ENCODE measurements at regions not wholly inside any gene's neighbourhood (a gene's known extent, or its start where the extent isn't known, plus 50 kb on each side); places are given as distances from the start of the nearest gene placed in this dataset.

- no peak for DNase-seq (ENCODE audit: low read depth in 4 of 4, low spot score in 2 of 4)
Observed at GRCh38 chr14:51442513-51443175, 202.6 kb downstream of the TMX1 start.

- DNase-seq (ENCODE audit: low read depth in 4 of 4, low spot score in 2 of 4), result no peak
Observed at GRCh38 chr14:51443195-51444018, 203.4 kb downstream of the TMX1 start.

DNA sequence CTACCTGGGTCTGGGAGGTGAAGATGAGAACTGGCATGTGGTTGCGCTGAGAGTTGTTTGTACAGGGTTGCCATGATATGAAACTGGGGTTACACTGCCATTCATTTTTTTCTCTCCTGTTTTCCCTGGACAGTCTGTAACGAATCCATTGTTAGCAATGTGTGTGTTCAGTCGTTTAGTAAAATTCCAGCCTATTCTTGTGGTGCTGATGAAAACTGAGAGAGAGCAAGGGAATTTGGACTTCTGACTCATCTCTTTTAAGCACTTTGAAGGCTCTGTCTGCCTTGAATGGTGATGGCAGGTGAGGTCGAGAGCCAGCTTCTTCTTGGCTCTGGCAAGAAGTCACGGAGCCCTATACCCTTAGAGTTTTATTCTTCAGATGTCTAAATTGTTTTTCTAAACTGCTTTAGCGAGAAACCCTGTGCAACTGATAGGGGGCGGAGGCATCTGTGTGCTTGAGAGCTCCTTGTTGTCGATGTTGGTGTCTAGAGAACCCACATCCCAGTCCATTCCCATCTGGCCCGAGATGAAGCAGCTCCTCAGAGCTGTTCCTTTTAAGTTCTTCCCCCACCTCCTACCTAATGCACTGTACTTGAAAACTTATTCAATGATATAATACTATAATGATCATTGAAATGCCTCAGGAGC is 204.4 kb downstream of the TMX1 start:
- no peak for DNase-seq (ENCODE audit: low read depth in 4 of 4, low spot score in 2 of 4)

GRCh38 chr14:51445001-51445390 is 204.9 kb downstream of the TMX1 start:
- DNase-seq (ENCODE audit: low read depth in 4 of 4, low spot score in 2 of 4), result no peak

DNA sequence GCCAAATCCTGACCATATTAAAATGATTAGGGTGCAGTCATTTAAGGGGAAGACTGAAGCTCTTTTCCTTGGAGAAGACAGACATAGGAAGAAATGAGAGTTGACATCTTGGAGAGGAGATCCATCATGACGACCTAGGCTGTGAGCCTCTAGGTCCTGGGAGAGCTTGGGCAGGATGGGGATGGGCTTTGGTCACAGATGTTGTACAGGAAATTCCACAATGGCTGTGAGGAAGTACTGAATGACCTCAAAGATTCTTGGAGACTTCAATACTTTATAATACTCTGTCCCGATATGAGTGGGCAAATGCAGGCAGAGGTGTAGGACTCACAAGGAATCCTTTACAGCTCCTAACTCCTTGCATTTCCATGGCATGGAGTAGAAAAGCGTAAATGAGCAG is 204.9 kb upstream of the FRMD6 start:
- no peak for DNase-seq (ENCODE audit: low read depth in 4 of 4, low spot score in 2 of 4)

DNA sequence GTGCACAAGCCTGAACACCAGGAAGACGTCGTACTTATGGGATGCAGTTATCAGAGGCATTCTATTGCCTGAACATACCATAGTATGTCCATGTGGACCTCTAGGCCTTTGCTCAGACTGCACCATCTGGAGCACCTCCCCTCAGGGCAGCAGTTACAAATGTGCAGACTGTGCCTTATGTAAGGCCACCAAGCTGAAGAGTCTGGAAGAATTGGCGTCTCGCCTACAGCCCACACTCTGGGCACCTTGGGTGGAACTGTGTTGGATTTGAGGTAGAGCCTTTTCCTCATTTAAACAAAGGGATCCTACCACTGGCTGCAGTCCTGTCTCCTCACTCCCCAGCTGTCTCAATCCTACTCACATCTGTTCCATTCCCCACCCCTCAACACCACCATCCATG is 204.3 kb upstream of the FRMD6 start:
- no peak for DNase-seq (ENCODE audit: low read depth in 4 of 4, low spot score in 2 of 4)

DNA sequence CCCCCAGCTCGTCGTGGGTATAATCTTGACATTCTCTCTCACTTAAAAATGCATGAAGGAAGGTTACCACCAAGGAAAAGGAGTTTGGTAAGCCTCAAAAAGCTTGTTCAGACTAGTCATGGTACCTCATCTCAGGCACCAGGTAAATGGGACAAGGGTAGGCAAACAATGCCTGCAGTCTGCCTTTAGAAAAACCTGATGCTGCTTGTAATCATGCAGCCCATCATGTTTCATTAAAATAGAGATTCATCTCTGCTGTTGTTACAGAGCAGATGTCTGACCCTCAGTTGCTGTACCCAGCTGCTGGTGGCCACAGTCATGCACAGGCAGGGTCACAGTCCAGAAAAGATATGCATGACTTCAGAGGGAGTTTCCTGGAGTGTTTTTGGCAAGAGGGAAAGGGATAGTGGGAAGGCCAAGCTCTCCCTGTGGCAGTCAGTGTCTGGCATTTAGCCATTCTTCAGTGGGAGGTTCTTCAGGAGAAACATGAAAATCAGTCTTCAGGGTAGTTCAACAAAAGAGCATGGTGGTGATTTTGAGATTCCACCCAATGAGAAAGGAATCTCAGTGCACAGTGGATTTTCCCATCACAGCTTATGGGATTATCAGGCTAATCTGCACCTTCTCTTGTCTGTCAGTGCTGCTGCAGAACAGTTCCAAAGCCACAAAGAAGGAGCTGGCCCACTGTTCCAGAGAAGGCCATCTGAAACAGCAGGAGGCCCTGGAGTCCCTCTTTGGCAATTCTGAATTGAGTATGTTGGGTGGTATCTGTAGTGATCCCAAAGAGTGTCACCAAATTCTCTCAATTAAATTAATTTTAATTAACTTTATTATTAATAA is 202.7 kb upstream of the FRMD6 start:
- DNase-seq (ENCODE audit: low read depth in 4 of 4, low spot score in 2 of 4), result no peak

DNA sequence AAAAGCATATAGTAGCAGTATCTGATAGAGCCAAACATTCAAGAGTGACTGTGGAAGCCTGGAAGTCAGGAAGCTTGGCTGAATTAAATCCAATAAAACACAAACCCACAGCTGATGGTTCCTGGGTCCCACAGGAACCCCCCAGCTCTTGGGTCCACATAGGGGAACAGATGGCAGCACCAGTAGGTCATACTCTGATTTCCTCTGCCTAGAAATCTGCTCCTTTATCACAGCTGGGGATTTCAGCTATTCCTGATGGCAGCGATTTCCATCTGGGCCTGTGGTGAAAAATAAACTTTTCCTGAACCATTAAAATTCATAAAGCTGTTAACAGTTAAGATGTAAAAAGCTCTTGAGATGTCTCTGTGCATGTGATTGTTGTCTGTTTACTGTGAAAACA is 202.0 kb upstream of the FRMD6 start:
- DNase-seq (ENCODE audit: low read depth in 4 of 4, low spot score in 2 of 4), result no peak

- DNase-seq (ENCODE audit: low read depth in 4 of 4, low spot score in 2 of 4), result no peak
Observed at GRCh38 chr14:51451561-51451960, 200.1 kb upstream of the FRMD6 start.

DNA sequence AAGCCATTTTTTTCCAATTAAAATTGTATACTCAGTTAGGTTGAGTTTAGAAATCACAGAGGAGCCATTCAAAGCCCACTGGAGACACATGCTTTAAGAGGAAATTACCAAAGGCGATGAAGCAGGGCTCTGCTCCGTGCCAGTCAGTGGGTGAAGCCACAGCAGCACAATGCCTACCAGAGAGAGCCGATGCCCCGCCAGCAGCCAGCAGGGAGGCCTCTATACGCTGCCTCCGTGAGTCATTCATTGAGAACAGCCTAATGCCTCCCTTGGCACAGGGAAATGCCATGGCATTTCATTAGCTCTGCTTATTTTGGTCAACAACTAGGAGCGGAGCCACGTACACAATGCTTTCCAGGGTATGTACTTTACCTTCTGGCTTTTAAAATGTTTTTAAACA is 197.8 kb upstream of the FRMD6 start:
- DNase-seq (ENCODE audit: low read depth in 4 of 4, low spot score in 2 of 4), result no peak

DNA sequence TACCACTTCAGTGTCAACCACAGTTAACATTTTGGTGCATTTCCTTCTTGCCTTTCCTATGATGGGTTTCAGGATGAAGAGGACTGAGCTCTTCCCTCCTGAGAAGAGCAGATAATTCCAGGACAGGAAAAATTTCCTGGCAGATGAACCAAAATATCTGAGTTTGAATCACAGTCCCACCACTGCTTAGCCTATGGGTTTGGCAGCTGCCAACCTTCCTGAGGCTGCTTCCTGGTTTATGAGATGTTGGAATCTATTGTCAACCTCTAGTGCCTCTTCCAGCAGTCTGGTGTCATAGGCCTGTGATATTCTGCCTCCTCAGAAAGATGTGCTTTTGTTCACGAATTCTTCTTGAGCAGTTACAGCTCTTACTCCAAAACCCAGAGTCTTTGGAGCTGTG is 197.4 kb upstream of the FRMD6 start:
- no peak for DNase-seq (ENCODE audit: low read depth in 4 of 4, low spot score in 2 of 4)

- DNase-seq (ENCODE audit: low read depth in 4 of 4, low spot score in 2 of 4), result no peak
Observed at GRCh38 chr14:51455041-51455835, 196.5 kb upstream of the FRMD6 start.

DNA sequence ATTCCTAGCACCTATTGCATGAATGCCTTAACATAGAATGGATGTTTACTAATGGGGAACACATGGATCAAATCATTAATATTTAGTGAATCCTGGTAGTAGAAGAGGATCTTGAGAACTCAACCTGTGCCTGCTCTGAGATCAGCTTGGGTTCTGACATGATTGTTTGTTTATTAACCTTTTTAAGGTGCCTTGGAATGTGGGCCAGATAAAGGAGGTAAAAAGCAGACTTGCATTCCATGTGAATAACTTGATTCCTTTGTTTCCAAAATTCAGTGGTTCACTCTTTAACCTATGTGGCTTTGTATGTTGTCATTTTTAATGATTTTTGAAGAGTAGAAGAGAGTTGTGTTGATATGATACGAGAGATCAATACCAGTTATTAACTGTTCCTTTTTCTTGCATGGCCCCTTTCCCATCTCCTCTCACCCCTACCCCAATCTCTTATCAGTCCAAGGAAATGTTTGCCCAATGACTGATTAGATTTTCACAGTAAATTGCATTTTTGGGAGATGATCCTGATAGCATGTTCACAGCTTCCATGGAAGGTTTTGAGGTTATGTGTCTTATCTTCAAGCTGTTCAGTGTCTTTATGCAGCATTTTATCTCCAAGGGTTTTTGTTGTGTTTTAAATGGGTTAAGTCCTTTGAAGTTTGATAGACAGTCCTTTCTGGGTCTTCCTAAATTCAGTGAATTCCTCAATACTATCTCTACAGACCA is 193.7 kb upstream of the FRMD6 start:
- no peak for DNase-seq (ENCODE audit: low read depth in 4 of 4, low spot score in 2 of 4)

DNA sequence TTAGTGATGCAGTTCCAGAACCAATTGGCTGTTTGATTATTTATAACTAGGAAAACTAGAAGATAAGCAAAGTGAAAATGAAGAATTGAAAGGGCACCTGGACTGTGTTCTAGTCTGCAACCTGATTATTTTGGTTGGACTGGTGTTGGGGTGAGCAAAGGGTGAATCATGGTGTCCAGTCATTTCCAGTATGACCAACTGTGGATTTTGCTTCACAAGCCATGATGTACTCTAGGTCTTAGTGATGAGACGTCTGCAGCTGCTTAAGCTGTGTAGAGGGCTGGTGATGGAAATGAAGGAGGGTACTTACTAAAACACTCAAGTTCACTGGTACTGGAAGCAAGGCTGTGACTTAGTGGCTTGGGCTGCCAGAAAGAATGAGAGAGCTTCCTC is 193.2 kb upstream of the FRMD6 start:
- no peak for DNase-seq (ENCODE audit: low read depth in 4 of 4, low spot score in 2 of 4)

- DNase-seq (ENCODE audit: low read depth in 4 of 4, low spot score in 2 of 4), result no peak
Observed at GRCh38 chr14:51460011-51460410, 191.7 kb upstream of the FRMD6 start.

- no peak for DNase-seq (ENCODE audit: low read depth in 4 of 4, low spot score in 2 of 4)
Observed at GRCh38 chr14:51462182-51462581, 189.5 kb upstream of the FRMD6 start.

- DNase-seq (ENCODE audit: low read depth in 4 of 4, low spot score in 2 of 4), result no peak
Observed at GRCh38 chr14:51462706-51463105, 189.0 kb upstream of the FRMD6 start.

DNA sequence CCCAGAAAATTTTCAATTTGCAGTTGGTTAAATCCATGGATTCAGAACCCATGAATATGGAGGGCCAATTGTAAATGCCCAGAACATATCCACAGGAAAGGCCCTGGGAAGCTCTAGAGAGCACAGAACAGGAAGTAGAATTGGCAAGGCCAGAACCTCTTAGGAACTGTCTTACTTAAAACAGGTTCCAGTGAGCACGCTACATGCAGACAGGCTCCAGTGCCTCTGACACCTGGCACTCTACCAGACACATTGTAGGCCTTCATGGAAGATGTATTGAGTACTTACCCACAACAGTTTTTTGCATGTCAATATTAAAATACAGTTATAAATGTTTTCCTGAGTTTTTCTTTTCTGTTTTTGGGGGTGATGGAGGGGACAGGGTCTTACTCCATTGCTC is 188.2 kb upstream of the FRMD6 start:
- DNase-seq (ENCODE audit: low read depth in 4 of 4, low spot score in 2 of 4), result no peak

DNA sequence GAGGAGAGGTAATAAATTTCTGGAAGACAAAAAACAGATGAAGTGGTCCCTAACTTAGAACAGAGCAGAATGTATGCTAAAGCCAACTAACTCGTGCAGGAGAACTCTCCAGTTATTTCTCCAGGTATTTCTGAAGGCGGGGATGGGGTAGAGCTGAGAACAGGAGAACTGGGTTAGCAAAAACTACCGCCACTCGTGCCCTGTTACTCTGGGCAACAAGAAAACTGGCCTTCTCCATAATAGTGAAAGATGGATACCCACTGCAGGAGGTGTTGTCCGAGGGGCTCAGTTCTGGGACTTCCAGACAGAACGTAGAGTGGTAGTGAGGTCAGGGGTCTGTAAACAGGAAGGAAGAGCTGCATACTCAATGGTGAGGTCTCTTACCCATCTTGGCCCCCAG is 187.3 kb upstream of the FRMD6 start:
- no peak for DNase-seq (ENCODE audit: low read depth in 4 of 4, low spot score in 2 of 4)

DNA sequence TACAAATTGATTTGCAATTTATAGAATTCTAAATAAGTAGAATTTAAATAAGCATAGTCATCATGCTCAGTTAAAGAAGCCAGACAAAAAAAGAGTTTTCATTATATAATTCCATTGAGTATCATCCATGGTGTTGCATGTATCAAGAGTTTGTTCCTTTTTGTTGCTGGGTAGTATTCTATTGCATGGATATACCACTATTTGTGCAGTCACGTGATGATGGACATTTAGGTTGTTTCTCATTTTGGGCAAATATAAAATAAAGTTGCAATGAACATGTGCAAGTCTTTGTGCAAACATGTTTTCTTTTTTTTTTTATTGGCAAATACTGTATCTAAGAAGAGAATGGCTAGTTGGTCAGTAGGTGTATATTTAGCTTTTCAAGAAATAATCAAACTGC is 186.2 kb upstream of the FRMD6 start:
- no peak for DNase-seq (ENCODE audit: low read depth in 4 of 4, low spot score in 2 of 4)

Measured in left renal cortex interstitium (tissue), 4 donors.